Stimulated activated CD4-positive, alpha-beta T cell treated with anti-CD3 and anti-CD28 coated beads, Interleukin-2, amount 100 ng/mL, for 24 hours (primary cell): ENCODE measurements at regions not wholly inside any gene's neighbourhood (a gene's known extent, or its start where the extent isn't known, plus 50 kb on each side); places are given as distances from the start of the nearest gene placed in this dataset.

Source experiments
- DNase-seq, 2 donors: peaks; one replicate each; pipeline ENCODE4 v3.0.0-alpha.2; 2020

DNA sequence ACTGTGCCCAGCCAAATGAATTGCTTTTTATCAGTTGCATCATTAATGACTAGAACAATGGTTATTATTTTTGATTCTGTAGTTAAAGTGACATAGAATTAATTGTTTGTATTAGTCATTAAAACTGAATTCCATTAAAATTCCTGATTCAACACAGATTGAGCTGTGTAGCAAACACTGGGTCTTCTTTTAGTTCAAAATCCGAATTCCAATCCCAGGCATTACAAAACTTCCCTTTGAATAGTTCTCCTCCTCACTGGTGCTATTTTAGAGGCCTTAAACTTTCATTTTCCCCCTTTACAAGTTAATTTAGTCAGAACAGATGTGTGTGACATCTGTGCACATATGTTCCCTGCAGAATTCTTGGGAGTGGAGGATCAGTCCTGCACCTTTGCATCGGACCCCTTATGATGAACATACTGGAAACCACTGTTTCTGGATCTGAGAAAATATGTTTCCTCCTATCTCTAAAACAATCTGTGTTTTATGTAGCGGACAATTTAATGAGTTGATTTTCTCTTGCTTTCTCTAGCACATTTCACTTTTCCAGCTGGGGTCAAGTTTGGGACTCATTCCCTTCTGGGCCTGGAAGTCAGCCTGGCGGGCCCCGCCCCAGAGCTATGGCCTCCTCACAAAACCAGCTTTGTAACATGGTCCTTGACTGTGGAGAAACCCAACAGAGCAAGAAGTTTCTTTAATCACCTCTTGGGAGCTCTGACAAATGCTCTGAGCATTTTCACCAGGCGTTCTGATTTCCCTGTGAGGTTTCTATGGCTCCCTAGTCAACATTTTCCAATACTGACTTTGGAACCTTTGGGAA, 87.9 kb upstream of the MAMDC2 start:
- no peak for DNase-seq

DNA sequence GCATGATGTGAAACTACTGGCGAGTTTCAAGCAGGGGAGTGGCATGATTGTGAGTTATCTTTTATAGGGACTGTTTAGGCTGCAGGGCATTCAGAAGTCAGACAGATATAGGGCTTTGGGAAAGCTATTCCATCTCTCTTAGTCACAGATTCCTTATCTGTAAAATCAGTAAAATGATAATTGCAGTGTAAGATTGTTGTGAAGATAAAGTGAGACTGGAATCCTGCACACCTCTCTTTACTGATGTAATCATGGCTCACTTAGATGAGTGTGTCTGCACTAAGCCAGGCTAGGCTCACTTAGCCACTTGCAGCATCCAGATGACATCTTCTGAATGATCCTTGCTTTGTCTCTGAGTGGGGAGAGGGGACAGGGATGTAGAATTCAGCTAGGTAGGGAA, 81.8 kb upstream of the MAMDC2 start:
- DNase-seq: no peak

DNA sequence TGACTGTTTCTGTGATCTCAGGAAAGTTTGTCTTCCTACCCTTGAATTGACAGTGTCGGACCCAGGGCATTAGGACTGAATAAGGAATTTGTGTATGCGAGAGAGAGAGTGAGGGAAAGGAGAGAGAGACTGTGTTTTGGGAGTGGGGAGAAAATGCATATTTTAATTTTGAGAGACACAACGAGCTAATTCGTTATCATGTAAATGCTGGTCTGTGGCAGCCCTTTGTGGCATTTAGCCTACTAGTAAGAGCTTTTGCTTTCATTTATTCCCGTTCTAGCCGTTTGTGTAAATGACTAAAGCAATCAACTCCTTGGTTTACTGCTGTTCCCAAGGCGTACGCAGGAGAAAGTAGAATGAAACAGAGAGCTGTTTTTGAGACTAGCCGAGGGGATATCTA, 79.8 kb upstream of the MAMDC2 start:
- DNase-seq: no peak

DNA sequence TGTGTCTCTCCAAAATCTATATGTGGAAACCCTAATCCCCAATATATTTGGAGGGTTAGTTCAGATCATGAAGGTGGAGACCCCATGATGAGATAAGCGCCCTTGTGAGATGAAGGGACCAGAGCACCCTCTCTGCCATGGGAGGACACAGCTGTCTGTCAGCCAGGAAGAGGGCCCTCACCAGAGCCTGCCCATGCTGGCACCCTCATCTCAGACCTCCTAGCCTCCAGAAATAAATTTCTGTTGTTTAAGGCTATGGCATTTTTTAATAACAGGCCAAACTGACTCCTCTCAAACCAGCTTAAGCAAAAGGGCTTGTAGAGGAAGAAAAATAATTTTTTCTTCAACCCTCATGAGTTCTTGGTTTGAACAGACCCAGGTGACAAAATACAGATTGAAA, 79.2 kb upstream of the MAMDC2 start:
- DNase-seq: no peak

DNA sequence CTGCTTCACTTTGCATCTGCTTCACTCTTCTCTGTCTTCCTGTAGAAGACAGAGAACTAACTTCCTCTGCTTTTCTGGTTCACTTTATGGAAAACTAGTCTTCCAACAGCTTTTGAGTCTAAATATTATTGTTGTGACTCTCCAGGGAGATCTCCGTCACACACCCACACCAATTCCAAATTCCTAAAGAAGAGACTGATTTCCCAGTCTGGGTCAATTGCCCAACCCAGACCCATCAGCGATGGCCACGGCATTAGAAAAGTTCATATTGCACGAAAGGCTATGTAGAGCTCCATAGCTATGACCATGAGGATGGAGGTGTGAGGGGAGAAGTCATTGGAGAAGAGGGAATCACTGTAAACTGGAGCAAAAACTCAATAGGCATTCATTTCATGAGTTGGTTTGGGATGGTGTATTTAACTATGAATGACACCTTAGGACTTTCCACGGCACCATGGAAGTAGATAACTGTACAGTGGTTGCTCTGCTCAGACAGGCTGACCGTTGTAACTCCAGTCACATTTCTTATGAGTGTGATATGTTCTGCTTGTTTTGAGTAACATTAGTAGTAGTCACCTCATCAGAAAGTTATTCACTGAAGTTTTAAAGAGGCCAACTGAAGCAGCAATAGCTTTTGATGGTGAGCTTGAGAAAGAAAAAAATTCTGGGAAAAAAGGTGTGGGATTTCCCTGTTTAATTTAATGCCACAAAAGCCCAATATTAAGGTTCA, 78.1 kb upstream of the MAMDC2 start:
- DNase-seq: no peak

DNA sequence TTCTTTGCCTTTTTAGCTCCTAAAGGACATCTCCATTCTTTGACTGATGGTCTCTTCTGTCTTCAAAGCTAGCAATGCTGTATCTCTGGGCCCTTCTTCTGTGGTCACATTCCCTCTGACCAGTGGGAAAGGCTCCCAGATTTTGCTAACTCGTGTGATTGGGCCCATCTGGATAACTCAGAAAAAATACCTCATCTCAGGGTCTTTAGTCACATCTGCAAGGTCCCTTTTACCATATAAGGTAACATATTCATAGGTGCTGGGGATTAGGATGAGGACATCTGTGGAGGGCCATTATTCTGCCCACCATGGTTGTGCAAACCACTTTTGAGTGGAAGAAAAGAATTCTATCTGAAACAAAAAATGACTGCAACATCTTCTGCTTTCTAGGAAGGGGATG, 76.3 kb upstream of the MAMDC2 start:
- DNase-seq: no peak

DNA sequence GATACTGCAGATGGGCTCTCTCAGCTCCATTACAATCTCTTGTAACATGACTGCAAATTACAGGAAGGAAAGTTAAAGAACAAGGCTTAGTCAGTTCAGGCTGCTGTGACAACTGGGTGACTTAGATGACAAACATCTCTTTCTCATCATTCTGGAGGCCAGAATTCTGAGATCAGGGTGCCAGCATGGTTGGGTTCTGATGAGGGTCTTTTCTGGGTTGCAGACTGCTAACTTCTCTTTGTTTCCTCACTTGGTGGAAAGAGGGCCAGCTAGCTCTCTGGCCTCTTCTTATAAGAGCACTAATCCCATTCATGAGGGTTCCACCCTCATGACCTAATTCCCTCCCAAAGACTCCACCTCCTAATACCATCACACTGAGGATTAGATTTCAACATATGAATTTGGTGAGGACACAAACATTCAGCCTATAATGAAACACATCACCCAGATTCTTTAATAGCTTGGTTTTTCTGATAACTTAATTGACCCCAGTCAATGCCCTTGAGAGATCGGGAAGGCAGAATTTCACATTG, 73.6 kb upstream of the MAMDC2 start:
- no peak for DNase-seq

DNA sequence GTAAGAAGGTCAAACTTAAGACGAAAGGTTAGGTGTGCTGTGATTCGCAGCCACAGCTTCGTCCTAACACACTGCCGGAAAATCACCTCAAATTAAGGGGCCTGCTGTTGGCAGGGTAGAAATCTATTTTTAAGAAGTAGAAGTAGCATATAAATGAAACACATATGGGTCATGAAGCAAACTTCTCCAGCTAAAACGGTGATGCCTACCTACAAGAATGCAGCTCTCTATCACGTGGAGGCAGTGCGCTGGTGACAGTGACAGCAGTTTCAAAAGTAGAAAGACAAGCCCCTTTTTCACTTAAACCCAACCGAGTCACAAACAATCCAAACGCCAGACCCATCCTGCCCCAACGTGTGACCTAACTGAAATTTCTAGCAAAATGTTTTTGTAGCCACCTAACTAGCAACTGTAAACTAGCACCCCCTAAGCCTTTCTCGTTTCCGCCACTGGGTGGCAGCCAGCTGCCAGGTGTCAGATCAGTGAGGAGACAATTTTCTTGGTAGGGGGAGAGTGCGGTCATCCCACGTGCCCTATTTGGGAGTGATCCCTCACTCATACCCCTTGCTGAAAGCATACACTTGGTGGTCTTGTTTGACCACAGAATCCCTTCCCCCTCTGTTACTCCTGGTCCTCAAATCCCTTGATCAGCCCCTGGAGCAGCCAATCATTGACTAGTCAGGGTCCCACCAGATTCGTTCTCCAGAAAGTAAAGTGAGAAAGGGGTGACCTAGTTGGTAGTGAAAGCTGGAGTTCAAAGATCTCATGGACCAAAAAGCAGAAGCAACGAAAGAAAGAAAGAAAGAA, 71.8 kb upstream of the MAMDC2 start:
- peak; percentile 57 to 66 for DNase-seq

DNA sequence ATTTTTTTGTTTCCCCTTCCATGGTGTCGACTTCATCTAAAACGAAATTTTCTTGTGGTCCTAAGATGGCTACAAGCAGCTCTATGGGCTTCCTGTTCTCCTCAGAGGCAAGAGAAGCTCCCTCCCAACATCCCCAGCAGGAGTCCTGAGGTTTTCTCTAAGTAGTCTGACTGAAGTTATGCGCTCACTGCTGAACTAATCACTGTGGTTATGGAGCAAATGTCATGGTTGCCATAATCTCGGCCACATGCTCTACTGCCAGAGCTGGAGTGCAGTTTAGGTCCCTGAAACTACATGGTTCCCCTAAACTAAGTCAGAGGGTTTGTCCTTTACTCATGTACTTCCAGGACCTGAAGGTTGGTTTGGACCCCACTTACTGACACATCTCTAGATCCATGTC, 68.0 kb upstream of the MAMDC2 start:
- DNase-seq: no peak

DNA sequence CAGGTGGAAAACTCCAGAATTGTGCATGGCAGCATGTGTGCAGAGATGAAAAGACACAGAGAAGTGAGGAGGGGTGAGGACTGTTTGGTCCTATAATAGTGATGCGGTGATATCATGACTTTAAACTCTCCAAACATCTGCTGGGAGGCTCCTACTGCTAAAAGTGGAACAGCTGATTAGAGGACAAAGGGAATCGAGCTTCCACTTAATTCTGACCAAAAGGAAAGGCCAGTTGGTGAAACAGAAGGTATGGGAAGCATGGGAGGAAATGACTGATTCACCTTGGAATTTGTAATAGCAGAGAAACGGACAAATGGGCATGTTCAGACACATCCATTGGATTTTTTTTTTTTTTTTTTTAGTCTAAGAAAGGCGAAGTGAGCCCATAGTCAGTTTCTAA, 67.5 kb upstream of the MAMDC2 start:
- DNase-seq: no peak

DNA sequence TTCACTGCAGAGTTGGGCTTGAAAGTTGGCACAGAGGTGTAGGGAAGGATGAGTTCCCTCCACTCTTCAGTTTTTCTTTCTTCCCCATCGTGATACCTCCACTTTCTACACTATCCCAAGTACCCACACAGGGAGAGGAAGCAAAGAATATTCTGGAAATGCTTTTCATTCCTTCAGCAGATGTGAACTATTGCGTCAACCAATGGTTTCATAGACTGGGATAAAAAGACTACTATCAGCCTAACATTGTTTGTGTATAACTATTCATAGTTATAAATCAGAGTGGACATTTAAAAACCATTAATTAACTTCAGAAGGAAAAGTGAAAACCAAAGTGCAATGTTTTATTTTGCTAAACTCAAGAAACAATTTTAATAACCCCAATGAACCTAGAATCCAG, 63.6 kb upstream of the MAMDC2 start:
- no peak for DNase-seq

DNA sequence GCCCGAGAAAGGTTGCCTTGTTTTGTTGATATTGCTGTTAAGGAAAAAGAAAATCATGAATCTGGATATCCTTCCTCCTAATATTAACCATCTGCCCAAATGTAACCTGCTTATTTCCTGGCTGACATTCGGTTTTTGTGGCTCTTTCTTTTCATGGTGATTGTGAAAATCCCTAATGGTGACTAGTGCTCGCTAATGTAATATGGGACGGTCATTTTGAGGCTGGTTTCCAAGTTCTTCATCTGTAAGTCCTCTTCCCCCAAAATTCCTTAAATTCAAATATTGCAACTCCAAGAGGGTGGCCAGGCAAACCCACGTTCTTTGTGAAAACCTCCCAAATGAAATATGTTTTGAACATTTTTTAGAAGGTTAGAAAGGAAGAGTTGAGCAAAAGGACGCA, 63.1 kb upstream of the MAMDC2 start:
- no peak for DNase-seq

DNA sequence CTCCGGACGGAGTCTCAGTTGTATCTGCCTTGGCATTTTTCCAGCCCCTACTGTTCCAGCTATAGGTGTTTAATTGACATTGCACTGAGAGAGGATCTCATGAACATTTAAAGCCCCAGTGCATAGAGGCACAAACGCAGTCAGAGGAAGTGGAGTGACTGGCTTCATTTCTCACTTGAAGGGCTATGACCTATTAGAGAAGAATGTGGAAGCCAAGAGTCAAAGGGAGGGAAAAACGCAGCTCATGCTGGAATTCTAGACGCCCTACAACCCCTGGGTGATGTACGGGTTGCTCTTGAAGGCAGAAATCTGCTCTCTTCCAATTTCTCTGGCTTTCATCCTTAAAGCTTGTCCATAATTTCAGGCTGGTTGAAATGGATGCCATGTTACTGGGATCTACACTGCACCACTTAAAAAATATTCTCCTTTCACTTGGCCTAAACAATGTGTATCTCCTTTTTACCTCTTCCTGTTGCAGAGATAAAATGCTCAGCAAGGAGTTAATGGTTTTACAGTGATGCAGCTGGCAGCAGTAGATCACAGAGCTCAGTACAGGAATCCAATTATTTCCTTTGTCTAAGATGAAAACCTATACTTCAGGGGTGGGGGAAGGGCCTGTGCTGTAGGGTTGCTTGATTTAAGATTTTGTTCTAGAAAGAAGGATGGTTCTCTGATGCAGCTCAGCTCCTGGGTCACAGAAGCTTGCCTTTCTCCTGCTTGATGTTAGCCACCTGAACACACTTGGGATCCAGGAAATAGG, 61.8 kb upstream of the MAMDC2 start:
- DNase-seq: no peak

DNA sequence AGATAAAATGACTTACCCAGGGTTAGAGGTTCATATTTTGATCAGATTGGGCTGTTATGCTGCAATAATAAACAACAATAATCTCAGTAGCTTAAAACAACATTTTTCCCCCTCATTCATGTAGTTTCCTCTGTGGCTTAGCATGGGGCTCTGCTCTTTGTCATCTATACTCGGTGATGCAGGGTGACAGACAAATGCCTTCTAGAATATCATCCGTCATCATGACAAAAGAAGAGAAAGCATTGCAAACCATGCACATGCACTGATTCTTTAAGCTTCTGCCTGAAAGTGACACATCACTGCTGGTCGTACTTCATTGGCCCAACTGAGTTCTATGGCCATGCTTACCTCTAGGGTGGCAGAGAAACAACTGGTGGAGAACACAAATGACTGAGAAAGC, 58.8 kb upstream of the MAMDC2 start:
- DNase-seq: no peak

DNA sequence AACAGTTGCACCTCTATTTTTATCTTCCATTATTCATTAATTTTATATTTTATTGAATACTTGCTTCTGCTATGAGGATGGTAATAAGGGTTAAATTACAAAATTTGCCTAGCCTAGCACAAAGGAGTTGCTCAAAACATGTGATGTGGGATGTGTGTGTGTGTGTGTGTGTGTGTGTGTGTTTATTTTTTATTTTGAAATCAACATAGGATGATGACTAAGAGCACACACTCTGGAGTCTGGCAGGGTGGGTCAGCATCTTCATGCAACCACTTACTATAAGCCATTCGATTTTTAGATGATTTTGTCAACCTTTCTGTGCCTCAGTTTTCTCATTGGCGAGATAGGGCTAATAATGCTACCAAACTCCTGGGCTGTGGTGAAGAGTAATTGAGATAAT, 57.7 kb upstream of the MAMDC2 start:
- no peak for DNase-seq

DNA sequence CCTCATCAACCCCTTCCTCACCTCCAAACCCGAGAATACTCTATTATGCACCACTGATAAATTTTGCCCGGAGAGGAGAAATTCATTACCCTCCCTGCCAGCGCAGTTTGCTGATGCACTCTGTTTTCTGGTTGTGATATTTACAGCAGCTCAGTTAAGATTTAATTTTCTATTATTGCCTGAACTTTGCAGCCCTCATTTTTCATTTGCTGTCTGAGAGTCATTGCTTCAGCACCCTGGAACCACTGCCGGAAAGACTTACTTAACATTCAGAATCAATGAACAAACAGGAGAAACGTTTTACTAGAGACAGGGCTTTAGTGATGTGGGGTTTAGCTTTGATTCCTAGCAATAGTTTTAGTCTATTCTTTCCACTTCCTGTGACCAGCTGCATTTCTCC, 56.7 kb upstream of the MAMDC2 start:
- DNase-seq: no peak

DNA sequence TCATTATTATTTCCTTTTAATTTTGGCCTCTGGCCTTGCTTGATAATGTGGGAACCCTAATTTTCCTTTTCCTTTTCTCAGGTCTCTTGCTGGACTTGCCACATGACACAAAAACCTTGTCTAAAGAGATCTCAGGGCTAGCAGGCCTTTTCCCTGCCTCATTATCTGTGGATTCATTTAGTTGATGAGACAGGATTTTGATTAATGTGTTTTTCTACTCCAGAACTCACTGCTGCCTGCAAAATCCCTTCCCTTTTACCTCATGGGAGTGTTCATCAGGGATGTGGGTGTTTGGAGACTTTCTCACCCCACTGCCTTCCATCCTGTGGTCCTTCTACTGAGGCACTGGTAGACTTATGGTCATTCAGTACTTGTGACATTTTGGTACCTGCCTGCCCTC, 56.2 kb upstream of the MAMDC2 start:
- no peak for DNase-seq

DNA sequence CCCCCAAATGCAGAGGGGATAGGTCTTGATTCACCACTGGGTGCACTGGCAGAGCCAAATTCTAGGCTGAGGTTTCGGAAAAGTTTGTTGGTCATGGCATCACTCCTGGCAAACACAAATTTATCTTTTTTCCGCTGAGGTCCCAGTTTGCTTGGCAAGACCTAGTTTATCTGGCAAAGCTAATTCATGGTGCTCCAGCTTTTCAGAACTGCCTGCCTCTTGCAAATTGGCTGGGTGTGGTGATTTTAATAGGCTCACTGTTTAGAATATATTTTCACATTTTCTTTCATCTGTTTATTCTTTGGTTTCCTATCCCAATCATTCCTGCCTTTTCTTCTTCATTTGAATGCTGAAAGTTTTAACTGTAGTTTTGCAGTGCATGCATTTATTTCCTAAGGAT, 50.5 kb upstream of the MAMDC2 start:
- no peak for DNase-seq
